ENCODE measurements at regions not wholly inside any gene's neighbourhood (a gene's known extent, or its start where the extent isn't known, plus 50 kb on each side); places are given as distances from the start of the nearest gene placed in this dataset.

DNA sequence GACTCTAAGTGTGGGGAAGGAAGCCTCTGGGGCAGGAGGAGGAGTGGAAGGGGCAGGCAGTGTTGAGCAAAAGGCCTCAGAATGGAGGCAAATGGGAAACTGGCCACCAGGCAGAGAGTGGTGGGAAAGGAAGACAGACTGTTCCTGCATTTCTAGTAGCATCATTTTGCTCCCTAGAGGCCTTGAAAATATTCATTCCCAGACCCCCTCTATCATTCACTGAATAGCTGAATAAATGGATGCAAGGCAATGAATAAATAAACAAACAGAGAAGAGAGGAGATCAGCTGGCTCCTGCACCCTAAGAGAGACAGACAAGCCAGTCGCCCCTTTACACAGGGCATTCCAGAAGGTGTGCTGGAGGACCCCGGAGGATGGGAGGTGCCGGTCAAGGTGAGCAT is 511.9 kb downstream of the BCOR start:
- no peak overlapping the region for H2AFZ ChIP-seq (ENCODE audit: low read depth, low read length)
- WGBS (ENCODE audit: insufficient coverage, low coverage, missing lambda C conversion rate), result 11% methylated on average over 3 of the region's 3 CpGs
- in situ Hi-C loops (cut with MboI), result no loop called here
- DNase-seq (ENCODE audit: extremely low read depth in 1 of 4, low spot score in 3 of 4) (no peak), FAIRE-seq (no peak), ATAC-seq (no peak)
- H3K4me1 ChIP-seq (replicated peaks in 1 of 2; ENCODE audit: control insufficient read depth in 2 of 2, insufficient read depth in 2 of 2, low read length in 2 of 2), result no peaks in the 10 kb centered on the region; a peak in 1 of 5 replicates
- no peaks in the 10 kb centered on the region; the same call in 1 of the 2 replicates for H3K9me3 ChIP-seq (replicated peaks; ENCODE audit: control insufficient read depth, insufficient read depth, low read depth, low read length)
- H3K79me2 ChIP-seq (ENCODE audit: control insufficient read depth, insufficient read depth, low read length), result no peaks in the 10 kb centered on the region
- no peak overlapping the region for H3K27ac ChIP-seq (ENCODE audit: extremely low read depth, low read depth, low read length)
- H3K9me1 ChIP-seq (ENCODE audit: control insufficient read depth, insufficient read depth, low read length), result no peaks in the 10 kb centered on the region
- H3K4me3 ChIP-seq, result no peak overlapping the region
- no TSS peak for BruUV-seq (replicated peaks)
- ChIA-PET CTCF (ENCODE audit: low intra/inter-chr PET ratio) (no interaction called here), POLR2A (no interaction called here)
- no peak overlapping the region for H3K9ac ChIP-seq (ENCODE audit: insufficient read depth in 1 of 2, low read depth in 2 of 2, low read length in 2 of 2)
- H4K20me1 ChIP-seq (replicated peaks; ENCODE audit: control insufficient read depth, insufficient read depth, low read length), result no peaks in the 10 kb centered on the region
- H3K36me3 ChIP-seq (ENCODE audit: control insufficient read depth, insufficient read depth, low read length), result no peaks in the 10 kb centered on the region
- no peak overlapping the region for H3K4me2 ChIP-seq (ENCODE audit: insufficient read depth, low read length)
- TF ChIP-seq ZBTB12 (CRISPR knock-in tag; IDR thresholded peaks at IDR 0.05), result no peak
- TF ChIP-seq GTF3C2 (IDR thresholded peaks at IDR 0.05; ENCODE audit: borderline replicate concordance, extremely low read depth, insufficient read length), result no peak
- TF ChIP-seq HDAC8 (tag; IDR thresholded peaks at IDR 0.05), result no peak
- no peak for TF ChIP-seq USF2 (CRISPR knock-in tag; IDR thresholded peaks at IDR 0.05)
- TF ChIP-seq NCOA2 (IDR thresholded peaks at IDR 0.05; ENCODE audit: partially characterized antibody in 2 of 2), result no peak
- TF ChIP-seq, protein P1, sequence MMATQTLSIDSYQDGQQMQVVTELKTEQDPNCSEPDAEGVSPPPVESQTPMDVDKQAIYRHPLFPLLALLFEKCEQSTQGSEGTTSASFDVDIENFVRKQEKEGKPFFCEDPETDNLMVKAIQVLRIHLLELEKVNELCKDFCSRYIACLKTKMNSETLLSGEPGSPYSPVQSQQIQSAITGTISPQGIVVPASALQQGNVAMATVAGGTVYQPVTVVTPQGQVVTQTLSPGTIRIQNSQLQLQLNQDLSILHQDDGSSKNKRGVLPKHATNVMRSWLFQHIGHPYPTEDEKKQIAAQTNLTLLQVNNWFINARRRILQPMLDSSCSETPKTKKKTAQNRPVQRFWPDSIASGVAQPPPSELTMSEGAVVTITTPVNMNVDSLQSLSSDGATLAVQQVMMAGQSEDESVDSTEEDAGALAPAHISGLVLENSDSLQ (IDR thresholded peaks at IDR 0.05), result no peak
- no peak for TF ChIP-seq TAF1 (IDR thresholded peaks at IDR 0.05; ENCODE audit: control insufficient read depth, extremely low read depth, insufficient read depth, low read length, severe bottlenecking)
- no peak for TF ChIP-seq PTBP1 (IDR thresholded peaks at IDR 0.05; ENCODE audit: low read depth, low read length)
- TF ChIP-seq FOS (IDR thresholded peaks at IDR 0.05; ENCODE audit: extremely low read depth, insufficient read length), result no peak
- TF ChIP-seq DMBX1 (CRISPR knock-in tag; IDR thresholded peaks at IDR 0.05; ENCODE audit: borderline replicate concordance), result no peak
- no peak for TF ChIP-seq SLC30A9 (CRISPR knock-in tag; IDR thresholded peaks at IDR 0.05)
- TF ChIP-seq SMARCB1 (IDR thresholded peaks at IDR 0.05; ENCODE audit: insufficient read length, low read depth), result no peak
- TF ChIP-seq TEAD1 (CRISPR knock-in tag; IDR thresholded peaks at IDR 0.05), result no peak
- no peak for TF ChIP-seq SIN3B (IDR thresholded peaks at IDR 0.05; ENCODE audit: low read depth)
- TF ChIP-seq SIX5 (IDR thresholded peaks at IDR 0.05; ENCODE audit: borderline replicate concordance in 1 of 2, insufficient read depth in 1 of 2, low read depth in 1 of 2, low read length in 2 of 2), result no peak
- TF ChIP-seq IRF2 (CRISPR knock-in tag; IDR thresholded peaks at IDR 0.05), result no peak
- no peaks in the 10 kb centered on the region for H3K27me3 ChIP-seq (ENCODE audit: control insufficient read depth in 2 of 2, insufficient read depth in 2 of 2, low read length in 2 of 2)
- intact Hi-C loops (cut with micrococcal nuclease), result no loop called here
